ENCODE measurements at regions not wholly inside any gene's neighbourhood (a gene's known extent, or its start where the extent isn't known, plus 50 kb on each side); places are given as distances from the start of the nearest gene placed in this dataset.
"Not testable (repeated sequence)": the region's sequence is repeated elsewhere in the genome, so short reads cannot be mapped to it uniquely, and the experiment has no call there.

DNA sequence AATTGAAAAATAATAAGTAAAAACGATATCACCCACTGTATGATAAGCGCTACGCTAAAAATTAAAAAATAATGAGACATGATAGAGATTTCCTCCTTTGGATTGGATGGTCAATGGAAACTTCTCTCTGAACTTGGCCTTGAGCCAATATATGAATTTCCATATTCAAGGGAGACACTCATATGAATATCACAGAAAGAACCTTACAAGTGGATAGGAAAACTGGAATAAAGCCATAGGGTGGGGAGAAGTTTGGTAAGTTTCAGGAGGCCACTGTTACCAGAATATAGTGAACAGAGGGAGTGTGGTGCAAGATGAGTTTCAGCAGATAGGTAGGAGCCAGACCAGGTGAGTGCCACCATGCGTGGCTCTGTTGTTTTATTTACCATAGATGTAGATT, 147.2 kb downstream of the SEM1 start:
- no peak for DNase-seq (ENCODE audit: low read depth in 3 of 3, low spot score in 2 of 3)

DNA sequence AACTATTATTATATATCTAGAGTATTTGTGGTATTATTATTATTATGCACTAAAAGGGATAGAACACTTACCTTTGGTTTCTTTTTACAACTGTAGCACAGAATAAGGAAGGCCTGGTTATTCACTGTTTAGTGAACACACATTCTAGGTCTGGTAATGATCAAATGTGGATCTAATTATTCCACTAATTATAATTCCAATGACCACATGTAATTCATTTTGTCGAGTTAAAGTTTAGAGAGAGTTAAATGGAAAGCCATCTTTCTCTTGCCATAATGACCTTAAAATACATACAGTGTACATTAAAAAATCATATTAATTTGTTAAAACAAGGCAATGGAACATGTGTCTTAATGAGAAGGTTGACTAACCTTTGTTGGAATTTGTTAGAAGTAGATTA, 147.8 kb downstream of the SEM1 start:
- no peak for DNase-seq (ENCODE audit: low read depth in 3 of 3, low spot score in 2 of 3)

DNA sequence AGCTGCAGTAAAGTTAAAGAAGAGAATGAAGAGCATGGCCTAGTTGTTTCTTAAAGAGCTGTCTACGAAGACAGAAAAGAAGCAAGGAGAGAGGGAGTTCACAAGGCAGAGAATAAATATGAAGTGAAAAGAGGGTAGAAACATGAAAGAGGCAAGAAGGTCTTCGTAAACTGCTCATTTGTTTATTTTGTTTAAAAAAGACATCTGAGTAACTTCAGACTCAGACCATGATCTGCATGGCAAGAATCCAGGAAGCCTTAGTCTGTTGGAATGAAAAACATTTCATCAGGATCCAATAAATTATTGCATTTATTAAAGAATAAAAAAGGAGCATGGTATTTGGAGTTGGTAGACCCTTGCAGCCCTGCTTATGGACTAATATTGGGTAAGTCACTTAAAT, 151.1 kb downstream of the SEM1 start:
- DNase-seq (ENCODE audit: low read depth in 3 of 3, low spot score in 2 of 3), result peak in 1 of 3 donors; percentile 2

DNA sequence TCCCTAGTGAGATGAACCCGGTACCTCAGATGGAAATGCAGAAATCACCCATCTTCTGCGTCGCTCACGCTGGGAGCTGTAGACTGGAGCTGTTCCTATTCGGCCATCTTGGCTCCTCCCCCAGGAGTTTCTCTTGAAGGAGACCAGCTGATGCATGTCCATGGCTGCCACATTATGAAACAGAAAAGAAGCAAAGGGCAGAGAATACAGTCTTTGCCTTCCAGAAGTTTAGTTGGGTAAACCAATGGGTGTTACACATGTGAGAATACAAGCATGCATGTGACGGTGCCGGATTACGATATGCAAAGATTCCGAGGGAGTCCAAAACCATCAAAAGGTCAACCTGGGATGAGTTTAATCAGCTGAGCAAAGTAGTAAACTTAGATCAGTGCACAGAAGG, 151.6 kb downstream of the SEM1 start:
- no peak for DNase-seq (ENCODE audit: low read depth in 3 of 3, low spot score in 2 of 3)

DNA sequence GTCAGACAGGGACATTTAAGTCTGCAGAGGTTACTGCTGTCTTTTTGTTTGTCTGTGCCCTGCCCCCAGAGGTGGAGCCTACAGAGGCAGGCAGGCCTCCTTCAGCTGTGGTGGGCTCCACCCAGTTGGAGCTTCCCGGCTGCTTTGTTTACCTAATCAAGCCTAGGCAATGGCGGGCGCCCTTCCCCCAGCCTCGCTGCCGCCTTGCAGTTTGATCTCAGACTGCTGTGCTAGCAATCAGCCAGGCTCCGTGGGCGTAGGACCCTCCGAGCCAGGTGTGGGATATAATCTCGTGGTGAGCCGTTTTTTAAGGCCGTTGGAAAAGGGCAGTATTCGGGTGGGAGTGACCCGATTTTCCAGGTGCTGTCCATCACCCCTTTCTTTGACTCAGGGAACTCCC, 152.0 kb downstream of the SEM1 start:
- not testable (repeated sequence) for DNase-seq (ENCODE audit: low read depth in 3 of 3, low spot score in 2 of 3)

DNA sequence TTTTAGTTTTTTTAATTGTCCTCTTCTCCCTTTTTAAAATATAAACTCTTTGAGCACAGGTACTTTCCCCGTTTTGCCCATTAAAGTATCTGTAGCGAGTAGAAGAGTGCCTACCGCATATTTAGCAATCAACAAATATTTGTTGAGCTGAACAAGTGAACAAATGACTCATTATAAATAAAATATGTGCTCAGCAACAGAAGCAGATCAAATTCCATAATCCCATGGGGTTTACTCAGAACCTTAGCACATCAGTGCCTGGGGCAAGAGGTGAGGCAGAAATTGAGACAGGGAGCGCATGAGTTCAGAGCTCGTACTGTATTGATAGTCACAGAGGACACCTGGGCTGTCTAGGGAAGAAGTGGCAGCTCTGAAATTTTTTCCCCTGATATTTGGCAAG, 161.0 kb downstream of the SEM1 start:
- DNase-seq (ENCODE audit: low read depth in 3 of 3, low spot score in 2 of 3), result no peak

DNA sequence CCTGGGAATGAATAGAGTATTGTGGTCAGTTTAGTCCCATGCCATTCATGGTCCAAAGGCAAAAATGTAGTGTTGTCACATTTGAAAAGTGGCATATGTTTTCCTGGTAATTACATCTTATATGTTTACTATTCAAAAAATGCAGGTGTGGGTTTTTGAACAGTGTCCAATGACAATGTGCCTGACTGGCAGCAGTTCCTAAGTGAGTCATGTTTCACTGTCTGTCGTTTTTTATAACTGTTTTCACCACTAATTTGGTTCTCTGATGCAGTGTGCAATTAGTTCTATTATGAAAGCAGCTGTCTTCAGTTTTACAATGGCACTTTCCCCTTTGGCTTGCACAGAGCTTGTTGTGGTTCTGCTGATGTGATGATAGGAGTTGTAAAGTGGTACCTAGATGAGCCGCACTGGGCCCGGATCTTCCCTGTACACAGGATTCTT, 162.3 kb downstream of the SEM1 start:
- no peak for DNase-seq (ENCODE audit: low read depth in 3 of 3, low spot score in 2 of 3)

DNA sequence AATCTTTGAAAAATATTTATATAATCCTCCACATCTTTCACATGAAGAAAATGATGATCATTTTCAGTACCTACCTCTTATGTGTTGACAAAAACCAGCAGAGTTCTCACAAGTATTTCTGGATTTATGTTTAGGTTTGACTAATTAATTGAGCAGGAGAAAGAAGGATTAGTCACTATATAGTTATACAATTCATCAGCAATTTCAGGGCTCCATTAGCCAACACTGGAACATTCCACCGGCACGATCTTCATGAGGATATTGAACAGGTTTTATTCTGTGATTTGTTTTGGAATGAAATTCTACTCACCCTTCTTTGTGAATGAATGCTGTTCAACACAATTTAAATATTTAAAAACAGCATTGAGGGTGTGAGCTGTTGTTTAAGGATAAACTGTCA, 163.2 kb downstream of the SEM1 start:
- no peak for DNase-seq (ENCODE audit: low read depth in 3 of 3, low spot score in 2 of 3)

DNA sequence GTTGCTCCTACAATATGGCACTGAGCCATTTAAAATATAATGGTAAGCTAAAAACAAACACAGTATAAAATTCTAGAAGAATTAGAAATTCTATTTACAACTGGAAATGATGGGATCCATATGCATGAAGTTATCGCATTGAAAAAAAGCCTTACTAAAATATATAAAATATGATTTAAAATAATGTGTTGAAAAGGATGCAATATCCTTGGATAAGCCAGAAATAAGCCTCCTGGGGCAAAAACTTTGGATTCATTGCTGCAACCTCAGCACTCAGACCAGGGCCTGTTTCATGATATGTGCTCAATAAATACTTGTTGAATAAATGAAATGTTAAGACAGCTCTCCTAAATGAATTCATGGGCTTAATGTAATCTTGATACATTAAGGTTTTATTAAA, 170.2 kb downstream of the SEM1 start:
- no peak for DNase-seq (ENCODE audit: low read depth in 3 of 3, low spot score in 2 of 3)

DNA sequence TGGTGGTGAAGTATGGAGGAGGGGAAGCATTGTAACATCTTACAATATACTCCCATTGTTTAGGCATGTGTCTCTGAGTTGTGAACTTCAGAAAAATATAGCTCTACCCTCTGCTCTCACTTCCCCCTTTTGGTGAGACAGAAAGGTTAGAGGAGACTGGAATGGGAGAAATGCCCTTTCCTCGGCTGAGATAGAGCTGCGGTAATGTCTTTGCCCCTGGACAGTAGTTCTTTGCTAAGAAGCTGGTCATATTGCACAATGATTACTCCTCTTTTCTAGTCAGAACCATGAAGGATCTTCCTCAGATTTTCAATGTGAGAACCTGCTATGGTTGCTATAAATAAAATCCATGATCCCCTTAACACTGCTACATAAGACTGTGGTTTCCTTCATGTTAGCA, 171.0 kb downstream of the SEM1 start:
- DNase-seq (ENCODE audit: low read depth in 3 of 3, low spot score in 2 of 3), result no peak

DNA sequence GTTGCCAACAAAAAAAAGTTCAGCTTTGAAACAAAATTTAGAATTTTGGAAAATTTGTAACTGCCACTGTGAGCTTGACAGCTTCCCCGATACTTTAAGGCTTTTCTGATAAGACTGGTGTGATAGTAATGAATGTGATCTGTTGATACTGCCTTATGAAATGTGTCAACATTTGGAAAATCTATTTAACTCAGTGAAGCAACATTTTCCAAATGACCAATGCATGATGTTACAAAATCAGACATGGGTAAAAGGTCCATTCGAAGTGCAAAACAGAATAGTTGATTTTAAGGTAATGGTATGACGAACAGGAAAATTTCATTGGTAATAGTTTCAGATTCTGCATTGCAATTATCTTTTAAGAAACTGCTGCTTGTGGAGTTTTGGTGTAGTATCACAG, 175.4 kb downstream of the SEM1 start:
- DNase-seq (ENCODE audit: low read depth in 3 of 3, low spot score in 2 of 3), result no peak

DNA sequence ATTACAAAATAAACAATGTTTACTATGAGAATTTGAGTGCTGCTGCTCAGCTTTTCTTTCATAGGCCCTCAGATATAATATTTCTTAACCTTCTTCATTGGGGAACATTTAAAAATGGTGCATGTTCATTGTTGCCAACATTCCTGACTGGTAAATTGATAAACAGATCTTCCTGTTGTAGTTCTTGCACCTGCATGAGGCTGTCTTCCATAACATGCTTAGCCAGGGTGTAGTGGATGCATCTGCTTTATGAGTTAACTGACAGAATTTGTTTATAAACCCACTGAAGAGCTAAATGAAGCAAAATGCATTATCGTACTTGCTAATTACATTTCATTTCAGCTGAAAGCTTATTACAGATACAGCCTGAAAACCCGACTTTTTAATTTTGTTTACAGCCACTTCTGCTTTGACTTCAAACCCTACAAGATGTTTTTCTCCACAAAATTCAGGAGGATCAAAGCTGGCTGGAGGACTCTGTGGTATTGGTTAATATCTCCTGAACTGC, 177.2 kb downstream of the SEM1 start:
- DNase-seq (ENCODE audit: low read depth in 3 of 3, low spot score in 2 of 3), result no peak

DNA sequence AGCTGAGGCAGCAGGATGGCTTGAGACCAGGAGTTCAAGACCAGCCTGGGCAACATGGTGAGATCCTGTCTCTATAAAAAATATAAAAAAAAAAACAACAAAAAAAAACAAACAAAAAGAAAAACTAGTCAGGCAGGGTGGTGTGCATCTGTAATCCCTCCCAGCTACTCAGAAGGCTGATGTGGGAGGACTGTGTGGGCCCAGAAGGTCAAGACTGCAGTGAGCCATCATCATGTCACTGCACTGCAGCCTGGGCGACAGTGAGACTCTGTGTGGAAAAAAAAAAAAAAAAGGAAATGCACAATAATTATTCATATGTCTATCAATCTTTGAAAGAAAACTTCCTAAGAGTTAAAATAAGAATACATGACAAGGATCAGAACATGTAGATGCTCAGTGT, 178.3 kb downstream of the SEM1 start:
- DNase-seq (ENCODE audit: low read depth in 3 of 3, low spot score in 2 of 3), result no peak

DNA sequence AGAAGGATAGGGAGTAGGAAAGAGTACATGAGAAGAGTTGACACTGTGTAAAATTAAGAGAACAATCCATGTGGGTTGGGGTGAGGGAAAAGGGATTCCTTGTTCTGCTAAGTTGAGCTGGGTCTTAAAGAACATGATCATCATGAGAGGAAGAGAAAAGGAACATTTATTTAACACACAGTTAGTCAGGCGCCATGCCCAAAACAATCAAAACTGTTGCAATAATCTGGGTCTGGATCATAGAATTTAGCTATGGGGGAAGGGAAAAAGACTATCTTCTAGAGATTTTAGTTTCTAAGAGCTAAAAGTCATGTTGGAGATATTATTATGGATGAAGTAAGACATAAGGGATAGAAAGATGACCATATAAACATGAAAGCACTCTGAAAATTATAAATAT, 178.9 kb downstream of the SEM1 start:
- no peak for DNase-seq (ENCODE audit: low read depth in 3 of 3, low spot score in 2 of 3)

DNA sequence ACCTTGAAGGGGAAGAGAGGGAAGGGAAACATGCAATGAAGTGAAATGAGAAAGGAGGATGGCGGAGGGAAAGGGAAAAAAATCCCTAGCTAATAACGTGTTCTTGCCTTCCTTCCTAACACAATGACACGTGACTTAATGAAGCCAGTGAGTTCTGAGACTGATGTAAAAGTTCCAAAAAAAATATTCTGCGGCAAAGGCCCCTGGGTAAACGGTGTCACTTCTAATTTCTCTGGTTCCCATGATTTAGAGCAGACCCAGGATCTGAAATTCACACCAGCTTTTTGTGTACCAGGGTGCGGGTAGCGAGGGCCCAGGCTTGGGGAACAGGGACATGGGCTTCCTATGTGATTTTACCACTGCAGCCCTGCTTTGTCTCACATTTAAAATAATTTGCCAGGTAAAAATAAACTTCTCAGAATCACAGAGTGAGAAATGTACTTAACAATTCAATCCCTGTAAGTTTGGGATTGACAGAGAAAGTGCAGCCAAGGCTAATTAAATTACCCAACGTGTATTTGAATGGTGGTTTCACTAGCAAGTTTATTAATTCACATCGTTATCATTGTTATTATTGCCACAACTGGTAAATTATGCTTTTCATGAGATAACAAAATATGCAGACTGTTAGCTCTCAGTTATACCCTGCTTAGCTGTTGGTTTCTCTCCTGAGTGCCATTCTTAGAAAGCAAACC, 182.4 kb downstream of the SEM1 start:
- DNase-seq (ENCODE audit: low read depth in 3 of 3, low spot score in 2 of 3), result no peak

DNA sequence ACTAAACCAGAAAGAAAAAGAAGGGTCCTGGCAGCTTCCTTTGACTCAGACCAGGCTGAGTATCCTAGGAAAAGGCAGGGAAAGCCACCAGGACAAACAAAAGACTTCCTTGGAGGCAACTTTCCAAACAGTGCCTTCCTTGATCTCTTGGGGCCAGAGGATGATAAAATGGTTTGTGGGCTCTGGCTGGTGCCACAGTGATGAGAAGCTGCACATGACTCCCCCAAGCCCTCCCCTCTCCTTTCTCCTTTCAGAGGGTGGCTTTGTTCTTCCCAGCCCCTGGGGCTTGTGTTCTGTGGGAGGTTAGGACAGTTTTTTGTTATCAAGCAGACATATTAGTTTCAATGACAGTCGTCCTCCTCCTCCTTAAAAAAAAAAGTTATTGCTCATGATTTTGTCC, 183.2 kb downstream of the SEM1 start:
- no peak for DNase-seq (ENCODE audit: low read depth in 3 of 3, low spot score in 2 of 3)

DNA sequence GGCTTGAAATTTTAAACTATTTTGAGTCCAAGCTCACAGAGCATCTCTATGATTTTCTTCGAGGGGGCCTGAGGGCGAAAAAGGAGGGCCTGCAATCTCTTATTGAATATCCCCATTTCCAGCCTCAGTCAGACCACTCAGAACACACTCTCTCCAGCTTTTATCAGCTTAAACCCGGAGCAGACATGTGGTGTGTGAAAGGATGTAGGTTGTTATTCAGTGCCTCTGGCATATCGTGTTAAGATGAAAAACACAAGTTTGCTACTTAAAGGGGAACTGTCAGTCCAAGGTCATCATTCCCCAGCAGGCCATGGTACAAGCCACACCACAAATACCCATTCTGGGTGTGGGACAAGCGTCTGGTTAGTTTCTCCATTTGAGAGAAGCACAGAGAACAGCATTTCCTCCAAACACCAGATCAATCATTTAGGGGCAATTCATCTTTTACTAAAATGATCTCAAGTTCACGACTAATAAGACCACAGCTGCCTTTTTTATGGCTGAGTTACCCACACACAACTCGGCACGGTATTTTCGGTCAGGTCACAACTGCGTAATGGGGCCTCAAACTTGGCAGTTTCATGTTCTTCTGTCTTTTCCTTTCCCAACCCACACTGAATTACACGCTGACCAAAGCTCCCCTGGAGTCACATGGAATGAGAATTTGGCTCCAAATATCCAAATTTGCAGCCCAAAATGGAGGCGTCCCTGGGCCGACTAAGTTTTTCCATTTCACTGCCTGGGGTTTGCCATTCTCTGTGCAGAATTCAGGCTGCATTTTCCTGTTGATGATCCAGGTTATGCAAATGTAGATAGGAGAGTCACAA, 188.4 kb downstream of the SEM1 start:
- DNase-seq (ENCODE audit: low read depth in 3 of 3, low spot score in 2 of 3), result no peak

DNA sequence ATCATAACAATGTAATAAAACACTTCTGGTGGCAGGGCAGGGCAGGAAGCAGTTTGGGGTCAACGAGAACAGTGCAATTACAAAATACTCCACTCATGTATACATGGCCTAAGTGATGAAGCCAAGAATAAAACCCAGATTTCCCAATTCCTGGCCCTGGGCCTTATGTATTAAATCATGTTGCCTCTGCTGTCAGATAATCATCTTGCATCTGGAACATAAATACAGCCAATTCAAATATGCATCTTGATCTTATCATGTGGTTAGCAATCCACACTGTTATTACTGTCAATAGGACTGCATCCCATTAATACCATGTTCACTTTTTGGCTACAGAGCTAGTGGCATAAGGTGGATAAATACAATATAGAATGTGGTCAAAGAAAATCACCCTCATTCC, 186.5 kb upstream of the SLC25A13 start:
- no peak for DNase-seq (ENCODE audit: low read depth in 3 of 3, low spot score in 2 of 3)

DNA sequence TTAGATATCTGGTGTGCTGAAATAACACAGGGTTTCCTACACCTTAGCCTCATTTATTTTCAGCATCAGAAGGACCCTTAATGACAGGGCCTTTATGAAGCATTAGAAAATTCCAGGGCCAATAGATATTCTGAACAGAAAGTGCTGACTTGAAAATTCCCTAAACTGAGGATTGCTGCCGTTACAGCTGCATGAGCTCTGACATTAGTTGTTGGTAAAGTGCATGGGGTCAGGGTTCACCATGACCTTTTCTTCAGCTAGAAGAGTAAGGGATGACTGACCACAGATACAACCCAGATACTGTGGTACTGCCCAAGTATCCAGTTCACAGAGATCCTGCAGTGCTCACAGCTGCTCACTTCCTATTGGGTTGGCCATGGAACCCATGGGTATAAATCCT, 181.7 kb upstream of the SLC25A13 start:
- DNase-seq (ENCODE audit: low read depth in 3 of 3, low spot score in 2 of 3), result no peak

DNA sequence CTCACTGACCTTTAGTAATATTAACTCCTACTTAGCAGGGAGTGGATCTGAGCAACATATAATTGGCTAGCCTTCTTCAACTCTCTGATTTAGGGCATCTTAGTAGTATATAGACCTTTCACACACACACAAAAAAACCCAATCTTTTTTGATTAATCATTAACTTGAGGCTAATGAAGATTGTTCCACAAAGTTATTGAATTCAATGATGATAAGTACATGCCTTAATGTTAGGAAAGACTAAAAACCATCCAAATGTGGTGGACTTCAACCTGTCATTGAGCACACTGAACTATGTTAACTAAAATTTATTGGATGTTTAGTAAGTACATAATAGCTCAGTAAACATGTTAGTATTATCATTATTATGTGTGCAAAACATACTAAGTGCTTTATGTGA, 179.4 kb upstream of the SLC25A13 start:
- no peak for DNase-seq (ENCODE audit: low read depth in 3 of 3, low spot score in 2 of 3)

DNA sequence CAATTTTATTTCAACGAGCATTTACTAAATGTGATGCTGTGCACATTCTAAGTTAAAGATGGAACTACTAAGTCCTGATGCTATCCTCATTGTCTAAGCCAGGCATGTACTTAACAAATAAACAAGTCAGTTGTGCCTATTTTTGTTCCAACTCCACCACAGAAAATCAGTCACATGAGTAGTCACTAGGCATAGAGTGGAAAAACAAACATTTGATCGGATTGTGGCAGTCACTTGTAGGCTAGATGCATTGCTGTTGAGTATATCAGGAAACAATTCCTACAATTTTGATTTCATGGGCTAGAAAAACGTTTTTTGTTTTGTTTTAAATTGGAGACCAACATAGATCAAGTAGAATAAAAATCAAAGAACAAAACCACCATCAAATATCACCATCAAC, 177.6 kb upstream of the SLC25A13 start:
- no peak for DNase-seq (ENCODE audit: low read depth in 3 of 3, low spot score in 2 of 3)

DNA sequence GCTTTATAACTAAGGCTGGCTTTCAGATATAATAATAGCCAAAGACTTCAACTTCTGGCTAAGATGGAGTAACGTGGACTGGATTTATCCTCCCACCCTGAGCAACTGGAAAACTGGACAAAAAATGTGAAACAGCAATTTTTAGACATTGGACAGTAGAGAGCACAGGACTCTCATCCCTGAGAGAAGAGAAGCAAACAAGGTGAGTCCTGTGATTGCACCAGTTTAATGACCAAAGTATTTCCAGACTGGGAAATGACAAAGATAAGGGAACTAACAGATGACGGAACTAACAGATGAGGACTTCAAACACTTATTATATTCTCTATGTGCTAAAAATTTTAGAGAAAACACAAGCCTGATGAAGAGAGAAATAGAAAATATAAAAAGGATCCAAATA, 175.7 kb upstream of the SLC25A13 start:
- DNase-seq (ENCODE audit: low read depth in 3 of 3, low spot score in 2 of 3), result no peak
